Right kidney (tissue), 1 donor: ENCODE measurements at regions not wholly inside any gene's neighbourhood (a gene's known extent, or its start where the extent isn't known, plus 50 kb on each side); places are given as distances from the start of the nearest gene placed in this dataset.

ENCODE experiments used
- DNase-seq: peaks from one replicate; pipeline ENCODE4 v3.0.0-alpha.2; 2016

- no peak for DNase-seq
Measured at GRCh38 chr18:29041976-29042375, 865.0 kb upstream of the CDH2 start.

GRCh38 chr18:29034113-29034856, 857.4 kb upstream of the CDH2 start:
- DNase-seq = no peak

DNA sequence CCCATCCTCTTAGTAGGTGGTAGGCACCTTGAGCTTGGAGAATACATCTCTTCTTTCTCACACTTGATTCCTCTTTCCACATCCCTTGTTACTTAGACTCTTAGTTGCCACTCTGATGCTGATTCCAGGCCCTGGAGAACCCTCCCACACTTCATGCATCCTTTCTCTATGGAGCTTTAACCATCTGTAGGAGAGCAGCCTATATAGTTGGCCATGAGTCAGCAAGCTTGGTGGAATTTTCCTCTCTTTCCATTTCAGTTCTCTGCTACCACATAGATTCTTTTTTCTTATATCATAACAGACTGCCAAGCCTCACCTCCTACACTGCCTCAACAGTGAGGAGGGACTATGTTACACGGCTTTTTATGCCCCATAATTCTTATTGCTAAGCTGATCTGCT, 851.6 kb upstream of the CDH2 start:
- no peak for DNase-seq

DNA sequence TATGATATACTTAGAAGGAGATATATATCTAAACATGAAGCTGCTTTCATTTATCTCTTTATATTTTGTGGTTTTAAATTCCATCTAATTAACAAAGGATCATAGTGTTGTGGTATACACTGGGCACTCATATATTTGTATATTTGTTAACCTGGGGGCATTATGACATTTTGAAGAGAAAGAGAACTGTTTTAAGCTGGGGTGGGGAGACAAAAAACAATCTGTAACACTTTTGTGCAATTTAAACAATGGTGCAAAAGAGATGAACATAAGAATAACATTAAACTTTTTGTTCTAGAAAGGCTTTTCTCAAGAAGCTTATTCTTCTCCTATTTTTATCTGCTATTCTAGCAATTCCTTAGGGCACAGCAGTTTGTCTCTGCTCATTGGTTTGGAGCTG, 842.0 kb upstream of the CDH2 start:
- no peak for DNase-seq

- no peak for DNase-seq
Measured at GRCh38 chr18:29012883-29013465, 836.0 kb upstream of the CDH2 start.

GRCh38 chr18:29012364-29012763, 835.4 kb upstream of the CDH2 start:
- no peak for DNase-seq

GRCh38 chr18:29009250-29009803, 832.4 kb upstream of the CDH2 start:
- no peak for DNase-seq

DNA sequence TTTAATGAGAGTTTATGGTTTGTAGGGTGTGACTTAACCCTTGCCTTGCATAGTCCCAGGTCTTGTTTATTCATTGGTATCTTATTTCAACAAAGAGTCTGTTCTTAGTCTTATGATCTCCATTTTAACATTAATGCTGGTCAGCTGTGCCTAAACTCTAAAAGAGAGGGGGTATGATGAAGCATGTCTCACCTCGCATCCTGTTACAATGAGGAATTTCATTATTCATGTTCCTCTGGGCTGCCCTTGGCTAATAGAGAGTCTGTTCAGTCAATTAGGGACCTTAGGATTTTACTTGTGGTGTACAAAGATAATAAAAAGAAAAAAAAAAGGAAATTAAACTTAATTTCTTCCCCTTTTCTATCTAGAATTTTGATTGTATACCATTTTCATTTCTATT, 831.9 kb upstream of the CDH2 start:
- DNase-seq = no peak

DNA sequence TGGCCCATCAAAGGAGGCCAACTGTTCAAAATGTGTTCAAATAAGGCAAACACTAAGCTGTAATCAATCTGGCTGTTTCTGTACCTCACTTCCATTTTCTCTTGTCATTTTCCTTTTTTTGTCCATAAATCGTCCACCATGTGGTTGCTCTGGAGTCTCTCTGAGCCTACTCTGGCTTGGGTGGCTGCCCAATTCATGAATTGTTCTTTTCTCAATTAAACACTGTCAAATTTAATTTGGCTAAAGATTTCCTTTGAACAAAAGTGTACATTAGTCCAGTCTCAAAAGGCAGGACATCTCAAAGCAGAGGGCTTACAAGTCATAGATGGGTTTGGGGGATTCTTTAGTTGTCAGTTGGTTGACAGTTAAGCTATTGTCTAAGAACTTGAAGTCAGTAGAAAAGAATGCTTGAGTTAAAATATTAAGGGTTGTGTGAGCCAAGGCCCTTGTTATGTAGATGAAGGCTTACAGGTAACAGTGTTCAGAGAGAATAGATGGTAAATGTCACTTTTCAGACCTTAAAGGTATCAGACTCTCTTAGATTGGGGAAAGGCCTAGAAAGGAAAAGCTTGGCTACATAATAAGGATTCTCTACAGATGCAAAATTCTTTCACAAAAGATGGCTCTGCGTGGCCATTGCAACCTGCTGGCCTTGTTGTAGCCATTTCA, 831.2 kb upstream of the CDH2 start:
- no peak for DNase-seq

DNA sequence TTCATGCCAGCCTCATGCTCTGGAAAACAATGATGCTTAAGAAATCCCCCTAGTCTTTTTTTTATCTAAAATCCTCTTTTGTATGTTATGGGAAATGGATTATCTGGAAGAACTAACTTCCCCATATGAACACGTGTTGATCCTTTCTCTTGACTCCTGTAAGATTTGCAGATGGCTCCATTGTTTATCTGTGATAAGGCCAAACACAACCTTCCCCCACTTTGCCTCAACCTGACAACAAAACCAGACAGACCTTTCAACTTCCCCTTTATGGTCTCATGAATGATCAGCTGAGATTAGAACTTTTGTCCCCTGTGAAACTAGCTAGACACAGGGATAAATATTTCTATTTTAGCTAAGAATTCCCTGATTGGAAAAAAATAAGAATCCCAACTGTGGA, 828.0 kb upstream of the CDH2 start:
- DNase-seq = no peak

DNA sequence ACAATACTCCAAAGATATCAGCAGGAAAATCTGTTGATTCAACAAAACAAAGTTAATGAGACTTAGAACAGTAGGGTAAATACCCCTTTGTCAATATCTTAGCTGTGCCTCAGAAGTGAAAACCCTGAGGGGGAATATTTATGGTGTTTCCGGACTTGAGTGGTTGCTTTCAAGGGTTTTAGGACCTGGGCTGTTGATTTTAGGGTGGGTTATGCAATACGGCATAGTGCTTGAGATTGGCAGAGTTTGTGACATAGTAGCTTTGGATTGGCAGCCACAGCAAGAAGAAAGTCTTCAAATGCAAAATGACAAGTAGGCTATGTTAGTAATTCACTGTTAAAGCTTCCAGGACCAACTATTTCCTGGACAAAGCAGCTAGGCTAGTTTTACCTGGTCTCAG, 826.3 kb upstream of the CDH2 start:
- no peak for DNase-seq

GRCh38 chr18:29002747-29003146, 825.8 kb upstream of the CDH2 start:
- DNase-seq = peak; percentile 8

DNA sequence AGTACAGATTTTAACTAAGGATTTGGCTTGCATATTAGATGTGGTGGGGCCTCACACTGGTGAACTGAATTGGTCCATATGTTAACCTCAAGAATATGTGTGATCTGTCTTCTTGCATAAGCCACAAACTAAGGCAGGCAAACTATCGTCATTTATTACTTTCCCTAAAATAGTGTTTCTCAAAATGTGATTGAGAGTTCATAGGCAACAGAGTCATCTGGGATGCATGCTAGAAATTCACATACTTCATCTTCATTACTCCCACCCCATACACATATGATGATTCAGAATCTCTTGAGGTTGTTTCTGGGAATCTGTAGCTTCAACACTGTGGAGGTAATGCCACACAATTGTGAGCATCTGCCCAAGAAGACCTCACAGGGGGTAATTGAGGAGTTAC, 822.8 kb upstream of the CDH2 start:
- DNase-seq = no peak

DNA sequence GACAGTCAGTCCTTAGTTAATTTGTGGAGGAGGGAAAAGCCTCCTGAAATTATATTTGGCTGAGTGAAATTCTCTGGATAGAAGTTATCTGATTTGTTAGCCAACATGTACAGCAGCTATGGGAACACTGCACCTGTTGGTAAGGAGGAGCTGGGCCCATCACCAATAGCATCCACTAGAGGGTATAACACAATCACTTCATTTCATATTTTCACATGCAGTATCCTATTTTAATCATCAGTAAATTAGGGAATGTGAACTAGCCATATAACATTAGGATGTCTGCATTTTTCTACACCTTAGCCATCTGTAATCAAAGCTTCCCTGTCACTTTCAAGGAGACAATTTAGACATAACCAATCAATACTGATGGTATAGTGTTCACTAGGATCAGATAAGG, 818.4 kb upstream of the CDH2 start:
- DNase-seq = no peak

- DNase-seq = no peak
Measured at GRCh38 chr18:28984731-28985130, 807.8 kb upstream of the CDH2 start.

- DNase-seq = no peak
Measured at GRCh38 chr18:28974504-28974903, 797.6 kb upstream of the CDH2 start.

GRCh38 chr18:28973324-28973723, 796.4 kb upstream of the CDH2 start:
- DNase-seq = no peak

- DNase-seq = no peak
Measured at GRCh38 chr18:28972333-28972907, 795.5 kb upstream of the CDH2 start.

- DNase-seq = no peak
Measured at GRCh38 chr18:28963481-28963880, 786.6 kb upstream of the CDH2 start.

DNA sequence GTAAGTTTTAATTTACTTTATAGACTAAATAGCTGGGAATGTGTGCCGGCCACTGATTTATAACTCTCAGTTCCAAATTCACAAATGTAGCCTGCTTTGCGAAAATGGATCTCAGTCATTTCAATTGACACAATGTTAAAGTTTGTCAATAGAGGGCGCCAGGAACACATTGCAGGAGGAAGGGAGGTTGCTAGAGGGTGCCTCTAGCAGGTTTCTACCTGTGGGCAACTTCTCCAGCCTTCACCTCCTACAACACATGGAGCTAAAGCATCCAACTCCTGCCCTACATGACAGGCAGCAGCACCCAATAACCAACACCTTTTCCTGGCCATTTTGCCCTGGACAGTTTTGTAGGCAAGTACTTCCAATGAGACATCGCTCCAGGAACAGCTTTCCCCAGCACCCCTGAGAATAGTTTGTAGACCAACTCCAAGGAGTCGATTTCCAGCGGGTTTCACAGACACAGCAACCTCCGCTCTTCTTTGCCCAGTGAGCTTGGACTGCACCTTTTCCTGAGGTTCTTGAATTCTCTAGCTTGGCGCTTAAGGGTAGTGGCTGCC, 784.8 kb upstream of the CDH2 start:
- DNase-seq = no peak

DNA sequence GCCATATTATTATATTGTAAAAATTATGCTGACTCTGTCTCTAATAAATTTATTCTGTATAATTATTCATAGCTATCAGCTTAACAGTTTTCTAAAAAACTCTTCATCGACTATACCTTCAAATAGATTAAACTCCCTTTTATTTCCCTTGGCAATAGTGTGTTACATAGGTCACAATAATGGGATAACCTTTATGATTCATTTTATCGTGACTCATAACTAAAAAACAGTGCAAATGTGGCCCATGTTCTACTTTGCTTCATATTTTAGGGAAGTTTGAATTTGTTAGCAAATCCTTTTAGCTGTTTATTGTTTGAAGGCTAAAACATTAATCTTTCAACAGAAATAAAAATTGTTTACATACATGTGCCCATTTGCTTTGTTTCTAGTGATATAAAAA, 783.2 kb upstream of the CDH2 start:
- DNase-seq = no peak

GRCh38 chr18:28952339-28952738, 775.4 kb upstream of the CDH2 start:
- no peak for DNase-seq

DNA sequence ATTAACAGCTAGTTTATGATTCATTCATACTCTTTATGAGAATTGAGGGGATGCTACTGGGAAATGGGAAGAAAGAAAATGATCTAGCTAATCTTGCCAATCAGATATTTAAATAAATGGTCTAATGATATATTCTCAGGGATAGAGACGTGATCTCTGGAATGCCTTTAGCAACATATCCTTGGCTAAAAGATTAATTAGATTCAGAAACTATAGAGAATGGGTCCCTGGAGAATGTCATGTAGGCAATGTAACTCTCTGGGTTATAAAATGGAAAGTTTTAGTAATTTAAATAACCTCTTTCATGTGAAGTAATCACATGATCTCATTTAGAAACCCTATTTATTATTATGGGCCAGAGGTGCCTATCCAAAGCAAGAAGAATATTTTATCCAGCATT, 771.0 kb upstream of the CDH2 start:
- DNase-seq = no peak
